Fibroblast of skin of right biceps (primary cell): ENCODE measurements at regions not wholly inside any gene's neighbourhood (a gene's known extent, or its start where the extent isn't known, plus 50 kb on each side); places are given as distances from the start of the nearest gene placed in this dataset.
"Not testable (repeated sequence)": the region's sequence is repeated elsewhere in the genome, so short reads cannot be mapped to it uniquely, and the experiment has no call there.

Experiments used
- DNase-seq: peaks from one replicate; pipeline ENCODE4 v3.0.0-alpha.2; 2013

DNA sequence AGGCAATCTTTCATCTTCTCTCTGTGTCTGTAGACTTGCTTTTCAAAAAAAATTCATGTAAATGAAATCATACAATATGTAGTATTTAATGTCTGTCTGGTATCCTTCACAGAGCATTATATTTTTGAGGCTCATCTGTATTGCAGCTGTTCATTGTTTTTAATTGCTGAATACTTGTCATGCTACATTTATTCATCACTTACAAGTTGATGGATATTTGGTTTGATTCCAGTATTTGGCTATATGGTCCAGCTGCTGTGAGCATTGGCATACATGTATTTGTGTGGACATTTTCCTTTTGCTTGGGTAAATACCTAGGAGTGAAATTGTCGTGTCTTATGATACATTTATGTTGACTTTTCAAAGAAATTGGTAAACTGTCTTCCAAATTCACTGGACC, 441.4 kb downstream of the DCDC2C start:
- DNase-seq, result no peak

- DNase-seq, result no peak
Observed at GRCh38 chr2:4151521-4151920, 448.1 kb downstream of the DCDC2C start.

DNA sequence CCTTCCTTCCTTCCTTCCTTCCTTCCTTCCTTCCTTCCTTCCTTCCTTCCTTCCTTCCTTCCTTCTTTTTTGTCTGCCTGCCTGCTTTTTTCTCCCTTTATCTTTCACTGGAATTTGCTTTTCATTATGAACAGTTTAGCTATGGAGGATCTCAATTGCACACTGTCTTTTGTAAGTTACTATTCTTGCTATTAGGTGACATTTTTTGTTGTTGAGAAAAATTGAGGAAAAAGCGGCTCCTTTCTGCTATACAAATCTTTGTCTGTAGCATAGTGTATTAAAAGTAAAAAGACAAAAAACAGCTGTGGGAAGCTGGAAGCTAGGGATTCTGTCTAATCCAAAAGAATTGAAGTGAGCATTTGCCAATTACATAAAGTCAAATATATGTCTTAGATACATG, 448.7 kb downstream of the DCDC2C start:
- DNase-seq, result no peak

DNA sequence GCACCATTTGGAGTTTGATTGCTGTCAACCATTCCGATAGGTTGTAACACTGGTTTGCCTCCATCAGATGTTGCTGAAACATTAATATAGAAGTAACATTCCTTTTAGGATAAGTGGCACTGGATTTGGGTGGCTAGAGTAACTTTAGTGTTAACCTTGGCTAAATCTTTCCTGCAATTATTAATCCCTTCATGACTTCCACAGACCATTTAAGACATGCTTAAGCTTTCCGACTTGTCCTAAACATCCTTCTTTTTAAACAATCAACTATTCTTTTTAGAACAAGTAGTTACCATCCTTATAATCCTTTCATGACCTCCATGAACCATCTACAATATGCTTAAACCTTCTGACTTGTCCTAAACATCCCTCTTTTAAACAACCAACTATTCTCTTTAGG, 465.5 kb downstream of the DCDC2C start:
- no peak for DNase-seq

- DNase-seq, result no peak
Observed at GRCh38 chr2:4174796-4175195, 471.4 kb downstream of the DCDC2C start.

DNA sequence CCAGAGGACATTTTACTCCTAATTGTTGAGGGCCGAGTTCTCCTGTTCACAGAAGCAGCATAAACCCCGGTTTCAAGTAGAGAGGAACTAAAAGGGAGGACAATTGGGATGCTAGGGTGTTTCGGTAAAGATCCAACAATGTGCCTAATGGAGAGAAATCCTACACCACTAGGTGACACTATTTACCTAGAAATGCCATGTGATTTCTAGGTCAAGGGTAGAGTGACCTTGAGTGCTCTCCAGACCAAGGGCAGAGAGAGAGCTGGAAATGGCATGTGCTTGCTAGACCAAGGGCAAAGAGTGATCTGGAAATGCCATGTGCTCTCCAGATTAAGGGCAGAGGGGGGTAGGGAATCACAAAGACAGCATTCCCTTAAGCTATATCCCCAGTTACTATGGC, 472.0 kb downstream of the DCDC2C start:
- DNase-seq, result no peak

- no peak for DNase-seq
Observed at GRCh38 chr2:4180631-4181030, 477.3 kb downstream of the DCDC2C start.

DNA sequence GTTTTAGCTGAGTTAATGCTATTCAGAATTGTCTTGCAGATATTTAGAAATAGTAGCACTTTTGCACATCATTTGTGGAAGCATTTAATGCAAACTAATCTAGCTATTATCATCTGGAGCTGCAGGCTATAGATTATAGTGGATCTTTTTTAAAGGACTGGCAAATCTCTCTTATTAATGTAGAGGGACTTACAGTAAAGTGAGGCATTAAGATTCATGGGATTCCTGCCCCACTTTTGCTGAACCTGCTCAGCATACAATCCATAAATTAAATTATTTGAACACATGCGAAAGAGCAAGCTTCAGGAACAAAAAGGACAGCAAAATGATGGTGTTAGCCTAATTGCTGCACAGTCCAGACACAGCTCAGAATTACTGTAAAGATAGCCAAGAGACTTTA, 477.7 kb downstream of the DCDC2C start:
- DNase-seq, result no peak

GRCh38 chr2:4188561-4188960, 485.2 kb downstream of the DCDC2C start:
- no peak for DNase-seq

DNA sequence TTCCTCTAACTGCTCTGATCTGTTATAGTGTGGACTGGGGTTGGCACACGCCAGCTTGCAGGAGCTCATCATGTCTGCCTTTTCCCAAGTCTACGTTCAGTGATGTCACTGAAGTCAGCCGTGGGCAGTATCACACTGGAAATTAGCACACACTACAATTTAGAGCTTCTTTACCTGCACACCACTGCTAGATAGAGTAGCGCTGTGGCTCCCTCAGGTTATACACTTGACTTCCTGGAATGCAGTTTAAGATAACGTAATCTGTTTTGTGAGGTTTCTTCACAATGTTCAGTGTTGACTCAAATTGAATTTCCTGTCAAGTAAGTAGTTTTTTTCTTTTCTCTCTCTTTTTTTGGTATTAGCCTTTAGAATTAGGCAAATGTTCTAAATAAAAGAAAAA, 487.2 kb downstream of the DCDC2C start:
- DNase-seq, result no peak

GRCh38 chr2:4192119-4192518, 488.7 kb downstream of the DCDC2C start:
- no peak for DNase-seq

GRCh38 chr2:4214444-4215205, 511.2 kb downstream of the DCDC2C start:
- no peak for DNase-seq

DNA sequence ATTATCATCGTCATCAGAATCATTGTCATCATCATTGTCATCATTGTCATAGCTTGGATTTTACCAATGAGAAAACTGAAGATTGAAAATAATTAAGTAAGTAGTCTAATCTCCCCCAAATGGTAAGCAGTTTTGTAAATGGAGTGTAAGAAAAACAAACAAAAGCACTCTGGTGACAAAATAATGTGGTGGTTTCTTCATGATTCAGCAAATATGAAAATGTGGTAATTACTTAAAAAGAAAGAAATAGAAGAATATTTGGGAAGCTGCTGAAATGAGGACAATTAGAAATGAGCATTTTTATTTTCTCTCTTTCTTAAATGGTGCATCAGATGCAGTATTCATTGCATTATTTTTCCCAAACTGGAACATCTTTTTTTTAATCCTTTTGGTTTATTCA, 514.4 kb downstream of the DCDC2C start:
- DNase-seq, result no peak

- DNase-seq, result no peak
Observed at GRCh38 chr2:4219101-4219500, 515.7 kb downstream of the DCDC2C start.

GRCh38 chr2:4219571-4219970, 516.2 kb downstream of the DCDC2C start:
- DNase-seq, result no peak

GRCh38 chr2:4221434-4221833, 518.1 kb downstream of the DCDC2C start:
- DNase-seq, result no peak

DNA sequence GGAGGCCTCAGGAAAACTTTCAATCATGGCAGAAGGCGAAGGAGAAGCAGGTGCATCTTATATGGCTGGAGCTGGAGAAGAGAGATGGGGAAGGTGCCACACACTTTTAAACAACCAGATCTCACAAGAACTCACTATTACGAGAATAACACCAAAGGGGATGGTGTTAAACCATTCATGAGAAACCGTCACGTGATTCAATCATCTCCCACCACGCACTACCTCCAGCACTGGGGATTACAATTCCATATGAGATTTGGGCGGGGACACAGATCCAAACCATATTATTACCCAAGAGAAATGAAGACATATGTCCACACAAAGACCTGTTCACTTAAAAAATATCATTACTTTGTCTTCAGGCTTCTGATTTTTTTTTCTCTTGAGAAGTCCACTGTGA, 518.5 kb downstream of the DCDC2C start:
- no peak for DNase-seq

- DNase-seq, result not testable (repeated sequence)
Observed at GRCh38 chr2:4244422-4244821, 541.0 kb downstream of the DCDC2C start.

GRCh38 chr2:4246364-4247131, 543.2 kb downstream of the DCDC2C start:
- no peak for DNase-seq

DNA sequence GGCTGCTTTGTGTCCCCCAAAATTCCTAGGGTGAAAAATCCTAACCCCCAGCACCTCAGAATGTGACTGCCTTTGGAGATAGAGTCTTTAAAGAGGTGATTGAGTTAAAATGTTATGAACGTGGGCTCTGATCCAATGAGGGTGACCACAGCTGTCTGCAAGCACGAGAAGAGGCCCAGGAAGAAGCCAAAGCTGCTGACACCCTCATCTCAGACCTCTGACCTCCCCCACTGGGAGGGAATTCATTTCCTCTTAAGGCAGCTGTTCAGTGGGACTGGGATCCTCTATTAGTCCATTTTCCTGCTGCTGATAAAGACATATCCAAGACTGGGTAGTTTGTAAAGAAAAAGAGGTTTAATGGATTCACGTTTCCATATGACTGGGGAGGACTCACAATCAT, 544.4 kb downstream of the DCDC2C start:
- DNase-seq, result no peak

GRCh38 chr2:4255491-4255890, 552.1 kb downstream of the DCDC2C start:
- no peak for DNase-seq

- DNase-seq, result no peak
Observed at GRCh38 chr2:4256351-4256750, 553.0 kb downstream of the DCDC2C start.

DNA sequence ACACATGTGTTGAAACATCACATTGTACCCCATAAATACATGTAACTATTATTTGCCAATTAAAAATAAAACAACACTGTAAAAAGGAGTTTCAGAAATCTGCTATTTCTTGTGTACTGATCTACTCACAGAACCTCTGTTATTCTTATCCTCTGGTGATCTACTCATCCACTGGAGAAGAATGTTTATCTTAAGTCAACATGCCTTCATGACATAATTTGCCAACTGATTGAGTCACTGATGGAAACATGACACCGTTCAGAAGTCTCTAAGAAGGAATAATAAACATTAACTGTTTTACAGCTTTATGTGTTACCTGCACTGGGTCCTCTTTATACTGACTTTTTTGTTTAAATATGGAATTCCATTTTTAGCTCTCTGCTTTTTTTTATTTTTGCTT, 555.2 kb downstream of the DCDC2C start:
- no peak for DNase-seq

- no peak for DNase-seq
Observed at GRCh38 chr2:4265936-4266335, 562.6 kb downstream of the DCDC2C start.

- no peak for DNase-seq
Observed at GRCh38 chr2:4269885-4270284, 566.5 kb downstream of the DCDC2C start.
